HepG2 (cell line): ENCODE measurements at regions not wholly inside any gene's neighbourhood (a gene's known extent, or its start where the extent isn't known, plus 50 kb on each side); places are given as distances from the start of the nearest gene placed in this dataset.

ENCODE experiments used
- ATAC-seq: fragments of 200-7000 bp; cut with Tn5 transposase; 3 replicates; pipeline ENCODE4 v1.9.1; 2020; ENCODE audit warnings: mild to moderate bottlenecking, moderate library complexity
- BruUV-seq: library from RNA; stranded (reverse); fragments of 400-500 nt; replicated peaks from 2 replicates; lab custom pipeline; 2021; lab: Mats Ljungman, UMichigan
- CTCF ChIA-PET: fragments of 300-600 bp; formaldehyde crosslinking; extraction: SDS; loops from one replicate; lab custom pipeline; 2021; ENCODE audit warnings: low total read pairs, inconsistent platforms, low intra/inter-chr PET ratio; lab: Yijun Ruan, JAX
- POLR2A ChIA-PET: fragments of 350-600 bp; sonication (Branson Sonifier 250); formaldehyde crosslinking; loops from one replicate; lab custom pipeline; 2020; ENCODE audit warnings: antibody characterized with exemption, inconsistent platforms; lab: Yijun Ruan, JAX
- DNase-seq: peaks from one replicate; pipeline ENCODE4 v3.0.0-alpha.2; 2015; ENCODE audit warnings: low spot score
- FAIRE-seq: peaks from 3 replicates; lab custom pipeline; 2011; peaks lifted over from hg19 to GRCh38; lab: Jason Lieb, UNC
- H2AFZ ChIP-seq: one replicate; pipeline ENCODE4 v1.6.1; 2011; ENCODE audit warnings: low read length, inconsistent platforms
- H3K27ac ChIP-seq: fragments of 300-600 bp; 3 replicates; pipeline ENCODE4 v1.8.0; 2011; ENCODE audit warnings: mixed run types, mild to moderate bottlenecking, mixed read lengths, low read length, inconsistent platforms; ENCODE audit not compliant: insufficient read depth; ENCODE audit errors: extremely low read length
- H3K27me3 ChIP-seq, 2 experiments: fragments of 200-600 bp in 1 of 2; 2 replicates in 1 of 2; 3 replicates in 1 of 2; pipeline versions ENCODE4 v1.6.0 to v1.8.0; 2011; ENCODE audit warnings: low read length in 2 of 2, mild to moderate bottlenecking in 2 of 2, moderate library complexity in 2 of 2, inconsistent platforms in 1 of 2; ENCODE audit not compliant: insufficient read depth in 2 of 2, control insufficient read depth in 1 of 2
- H3K36me3 ChIP-seq, 2 experiments: fragments of 200-600 bp in 1 of 2; replicated peaks in 1 of 2; 2 replicates in 1 of 2; 3 replicates in 1 of 2; pipeline versions ENCODE4 v1.5.1 to v1.8.0; 2011; ENCODE audit warnings: low read length in 2 of 2, inconsistent platforms in 1 of 2; ENCODE audit not compliant: insufficient read depth in 2 of 2, control insufficient read depth in 1 of 2
- H3K4me1 ChIP-seq: 2 replicates; pipeline ENCODE4 v1.5.1; 2012; ENCODE audit warnings: low read length, inconsistent platforms; ENCODE audit not compliant: insufficient read depth
- H3K4me2 ChIP-seq: 2 replicates; pipeline ENCODE4 v1.6.0; 2011; ENCODE audit warnings: low read depth, low read length, inconsistent platforms
- H3K4me3 ChIP-seq, 3 experiments: fragments of 200-600 bp in 1 of 3; sonication (generic), shearing (Covaris generic) in 1 of 3; replicated peaks in 1 of 3; 2 replicates each; pipeline ENCODE4 v1.5.1; 2011 to 2016; ENCODE audit warnings: low read length in 3 of 3, inconsistent platforms in 2 of 3, low read depth in 2 of 3, mild to moderate bottlenecking in 2 of 3, control low read depth in 1 of 3, mixed read lengths in 1 of 3; ENCODE audit not compliant: insufficient read depth in 1 of 3
- H3K79me2 ChIP-seq: one replicate; pipeline ENCODE4 v1.6.1; 2011; ENCODE audit warnings: low read length, inconsistent platforms; ENCODE audit not compliant: insufficient read depth
- H3K9ac ChIP-seq: 2 replicates; pipeline ENCODE4 v1.6.0; 2011; ENCODE audit warnings: mild to moderate bottlenecking, low read depth, low read length, inconsistent platforms; ENCODE audit not compliant: insufficient read depth
- H3K9me3 ChIP-seq: 2 replicates; pipeline ENCODE4 v1.5.1; 2012; ENCODE audit warnings: mild to moderate bottlenecking, low read length
- H4K20me1 ChIP-seq: 2 replicates; pipeline ENCODE4 v1.6.0; 2011; ENCODE audit warnings: inconsistent platforms, mild to moderate bottlenecking, low read length, moderate library complexity; ENCODE audit not compliant: insufficient read depth
- IRF9 ChIP-seq: sonication (generic); formaldehyde crosslinking; IDR thresholded peaks from 2 replicates; pipeline ENCODE4 v1.8.0; 2022; ENCODE audit warnings: missing genetic modification reagents, mild to moderate bottlenecking, borderline replicate concordance
- THRA ChIP-seq: sonication (generic); formaldehyde crosslinking; IDR thresholded peaks from 2 replicates; pipeline ENCODE4 v1.4.0; 2020; ENCODE audit warnings: missing genetic modification reagents, borderline replicate concordance
- ZNF276 ChIP-seq: sonication (generic); formaldehyde crosslinking; IDR thresholded peaks from 2 replicates; pipeline ENCODE4 v1.4.0; 2020; ENCODE audit warnings: mild to moderate bottlenecking, low read depth, missing genetic modification reagents
- WGBS: methylation state at CpG from one replicate; pipeline ENCODE4 v1.1.6; 2017; ENCODE audit warnings: low lambda C conversion rate; 5-methylcytosine and 5-hydroxymethylcytosine counted together
- in situ Hi-C: cut with HindIII; loops from 2 replicates; pipeline ENCODE4 v1.10.0; 2017; ENCODE audit warnings: low pct_unique_long_range_greater_than_20kb; ENCODE audit not compliant: extremely low pct_ligation_motif_present
- intact Hi-C: fragments of 100-400 bp; cut with micrococcal nuclease; formaldehyde crosslinking; loops from one replicate; pipeline ENCODE4 v1.10.0; 2022; ENCODE audit not compliant: unreplicated experiment
- TF ChIP-seq, protein P1 (sequence below): IDR thresholded peaks from 2 replicates; pipeline ENCODE4 v1.6.1; 2016; ENCODE audit warnings: low read depth, missing genetic modification reagents, missing compliant biosample characterization
- TF ChIP-seq, protein P2 (sequence below): sonication (generic); formaldehyde crosslinking; conservative IDR thresholded peaks from 2 replicates; pipeline ENCODE4 v1.4.0; 2020; ENCODE audit warnings: missing genetic modification reagents

DNA sequence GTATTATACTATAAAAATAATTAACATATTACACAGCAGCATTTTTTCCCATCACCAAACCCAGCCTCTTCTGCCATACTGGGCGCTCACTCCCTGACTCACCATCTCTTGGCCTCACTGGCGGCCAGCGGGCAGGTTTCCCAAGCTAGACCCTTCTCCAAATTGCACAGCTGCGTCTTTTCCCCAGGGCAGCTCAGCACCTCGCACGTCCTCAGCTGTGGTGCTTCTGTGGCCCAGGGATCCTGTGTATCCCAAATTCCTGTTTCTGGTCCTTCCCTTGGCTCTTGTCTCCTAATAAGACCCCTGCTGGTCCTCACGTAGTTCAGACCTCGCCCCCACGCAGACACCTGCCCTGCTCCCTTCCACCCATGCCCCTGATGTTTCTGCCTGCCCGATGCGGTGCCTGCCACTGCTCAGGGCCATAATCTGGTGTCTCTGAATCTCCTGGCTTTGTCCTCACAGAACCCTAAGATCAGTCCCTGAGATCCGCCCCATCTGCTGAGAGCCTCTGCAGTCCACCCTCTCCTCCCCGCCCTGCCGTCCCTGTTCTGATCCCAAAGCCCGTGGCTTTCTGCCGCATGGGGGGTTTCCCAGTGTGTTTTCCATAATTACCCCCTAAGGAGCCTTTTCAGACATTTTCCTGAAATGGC lies 290.1 kb downstream of the TCERG1L start (continued):
- TF ChIP-seq, protein P1, sequence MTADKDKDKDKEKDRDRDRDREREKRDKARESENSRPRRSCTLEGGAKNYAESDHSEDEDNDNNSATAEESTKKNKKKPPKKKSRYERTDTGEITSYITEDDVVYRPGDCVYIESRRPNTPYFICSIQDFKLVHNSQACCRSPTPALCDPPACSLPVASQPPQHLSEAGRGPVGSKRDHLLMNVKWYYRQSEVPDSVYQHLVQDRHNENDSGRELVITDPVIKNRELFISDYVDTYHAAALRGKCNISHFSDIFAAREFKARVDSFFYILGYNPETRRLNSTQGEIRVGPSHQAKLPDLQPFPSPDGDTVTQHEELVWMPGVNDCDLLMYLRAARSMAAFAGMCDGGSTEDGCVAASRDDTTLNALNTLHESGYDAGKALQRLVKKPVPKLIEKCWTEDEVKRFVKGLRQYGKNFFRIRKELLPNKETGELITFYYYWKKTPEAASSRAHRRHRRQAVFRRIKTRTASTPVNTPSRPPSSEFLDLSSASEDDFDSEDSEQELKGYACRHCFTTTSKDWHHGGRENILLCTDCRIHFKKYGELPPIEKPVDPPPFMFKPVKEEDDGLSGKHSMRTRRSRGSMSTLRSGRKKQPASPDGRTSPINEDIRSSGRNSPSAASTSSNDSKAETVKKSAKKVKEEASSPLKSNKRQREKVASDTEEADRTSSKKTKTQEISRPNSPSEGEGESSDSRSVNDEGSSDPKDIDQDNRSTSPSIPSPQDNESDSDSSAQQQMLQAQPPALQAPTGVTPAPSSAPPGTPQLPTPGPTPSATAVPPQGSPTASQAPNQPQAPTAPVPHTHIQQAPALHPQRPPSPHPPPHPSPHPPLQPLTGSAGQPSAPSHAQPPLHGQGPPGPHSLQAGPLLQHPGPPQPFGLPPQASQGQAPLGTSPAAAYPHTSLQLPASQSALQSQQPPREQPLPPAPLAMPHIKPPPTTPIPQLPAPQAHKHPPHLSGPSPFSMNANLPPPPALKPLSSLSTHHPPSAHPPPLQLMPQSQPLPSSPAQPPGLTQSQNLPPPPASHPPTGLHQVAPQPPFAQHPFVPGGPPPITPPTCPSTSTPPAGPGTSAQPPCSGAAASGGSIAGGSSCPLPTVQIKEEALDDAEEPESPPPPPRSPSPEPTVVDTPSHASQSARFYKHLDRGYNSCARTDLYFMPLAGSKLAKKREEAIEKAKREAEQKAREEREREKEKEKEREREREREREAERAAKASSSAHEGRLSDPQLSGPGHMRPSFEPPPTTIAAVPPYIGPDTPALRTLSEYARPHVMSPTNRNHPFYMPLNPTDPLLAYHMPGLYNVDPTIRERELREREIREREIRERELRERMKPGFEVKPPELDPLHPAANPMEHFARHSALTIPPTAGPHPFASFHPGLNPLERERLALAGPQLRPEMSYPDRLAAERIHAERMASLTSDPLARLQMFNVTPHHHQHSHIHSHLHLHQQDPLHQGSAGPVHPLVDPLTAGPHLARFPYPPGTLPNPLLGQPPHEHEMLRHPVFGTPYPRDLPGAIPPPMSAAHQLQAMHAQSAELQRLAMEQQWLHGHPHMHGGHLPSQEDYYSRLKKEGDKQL (CRISPR knock-in tag), result no peak
- TF ChIP-seq, all 625 proteins: peak for 0

DNA sequence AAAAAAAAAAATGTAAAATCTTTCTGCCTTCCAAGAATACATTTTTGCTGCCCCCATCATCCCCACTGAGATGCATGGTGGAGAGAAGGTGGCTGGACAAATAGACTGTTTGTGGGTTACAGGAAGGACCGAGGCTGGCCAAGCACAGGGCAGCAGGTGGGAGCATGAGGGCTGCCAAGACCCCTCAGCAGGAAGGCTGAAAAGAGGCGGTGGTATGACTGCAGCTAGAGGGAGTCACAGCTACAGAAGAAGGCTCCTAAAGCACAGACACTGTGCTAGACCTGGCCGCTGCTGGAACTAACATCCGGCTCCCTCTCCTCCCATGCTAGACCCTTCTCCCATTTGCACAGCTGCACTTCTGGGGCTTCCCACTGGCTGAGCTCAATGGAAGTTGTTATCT lies 289.6 kb downstream of the TCERG1L start:
- H3K27me3 ChIP-seq, result peaks cover 2 to 6% of the 10 kb centered on the region in 2 experiments; a peak in 1 of 5 replicates
- 23% methylated on average over 4 of the region's 4 CpGs for WGBS
- CTCF ChIA-PET, result no interaction called here
- POLR2A ChIA-PET, result no interaction called here
- FAIRE-seq, result no peak
- in situ Hi-C loops, result no loop called here
- no peaks in the 10 kb centered on the region for H4K20me1 ChIP-seq
- BruUV-seq, result no TSS peak
- DNase-seq, result no peak
- H3K36me3 ChIP-seq, result no peaks in the 10 kb centered on the region
- no peaks in the 10 kb centered on the region for H3K79me2 ChIP-seq
- intact Hi-C loops, result no loop called here
- no peak overlapping the region for H2AFZ ChIP-seq
- H3K4me1 ChIP-seq, result no peaks in the 10 kb centered on the region; the same call in 1 of the 2 replicates
- no peak for TF ChIP-seq ZNF276
- TF ChIP-seq, protein P2, sequence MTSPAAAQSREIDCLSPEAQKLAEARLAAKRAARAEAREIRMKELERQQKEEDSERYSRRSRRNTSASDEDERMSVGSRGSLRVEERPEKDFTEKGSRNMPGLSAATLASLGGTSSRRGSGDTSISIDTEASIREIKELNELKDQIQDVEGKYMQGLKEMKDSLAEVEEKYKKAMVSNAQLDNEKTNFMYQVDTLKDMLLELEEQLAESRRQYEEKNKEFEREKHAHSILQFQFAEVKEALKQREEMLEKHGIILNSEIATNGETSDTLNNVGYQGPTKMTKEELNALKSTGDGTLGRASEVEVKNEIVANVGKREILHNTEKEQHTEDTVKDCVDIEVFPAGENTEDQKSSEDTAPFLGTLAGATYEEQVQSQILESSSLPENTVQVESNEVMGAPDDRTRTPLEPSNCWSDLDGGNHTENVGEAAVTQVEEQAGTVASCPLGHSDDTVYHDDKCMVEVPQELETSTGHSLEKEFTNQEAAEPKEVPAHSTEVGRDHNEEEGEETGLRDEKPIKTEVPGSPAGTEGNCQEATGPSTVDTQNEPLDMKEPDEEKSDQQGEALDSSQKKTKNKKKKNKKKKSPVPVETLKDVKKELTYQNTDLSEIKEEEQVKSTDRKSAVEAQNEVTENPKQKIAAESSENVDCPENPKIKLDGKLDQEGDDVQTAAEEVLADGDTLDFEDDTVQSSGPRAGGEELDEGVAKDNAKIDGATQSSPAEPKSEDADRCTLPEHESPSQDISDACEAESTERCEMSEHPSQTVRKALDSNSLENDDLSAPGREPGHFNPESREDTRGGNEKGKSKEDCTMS (CRISPR knock-in tag), result no peak
- no peak for TF ChIP-seq IRF9 (CRISPR knock-in tag)
- TF ChIP-seq THRA (CRISPR knock-in tag), result no peak
- H3K9ac ChIP-seq, result no peak overlapping the region
- no peaks in the 10 kb centered on the region for H3K9me3 ChIP-seq
- ATAC-seq, result no peak
- no peak overlapping the region for H3K4me3 ChIP-seq
- H3K27ac ChIP-seq, result no peak overlapping the region
- no peak overlapping the region for H3K4me2 ChIP-seq
